HepG2 (cell line): ENCODE measurements at regions not wholly inside any gene's neighbourhood (a gene's known extent, or its start where the extent isn't known, plus 50 kb on each side); places are given as distances from the start of the nearest gene placed in this dataset.

ENCODE experiments used
- BRD4 ChIP-seq: sonication (generic); formaldehyde crosslinking; IDR thresholded peaks from 2 replicates; pipeline ENCODE4 v1.4.0; 2020; ENCODE audit warnings: missing genetic modification reagents
- DNMT3B ChIP-seq: conservative IDR thresholded peaks from 2 replicates; pipeline ENCODE4 v1.6.1; 2016; ENCODE audit warnings: missing biosample characterization, control low read depth
- MATR3 ChIP-seq: sonication (generic); formaldehyde crosslinking; IDR thresholded peaks from 2 replicates; pipeline ENCODE4 v1.4.0; 2020; ENCODE audit warnings: missing genetic modification reagents
- SNRNP70 ChIP-seq: fragments of 200-400 bp; formaldehyde crosslinking; IDR thresholded peaks from 2 replicates; pipeline ENCODE4 v1.6.1; 2017; ENCODE audit warnings: mild to moderate bottlenecking, low read depth, low read length, moderate library complexity
- TFE3 ChIP-seq: IDR thresholded peaks from 2 replicates; pipeline ENCODE4 v1.6.1; 2016
- ZBTB34 ChIP-seq: sonication (generic); formaldehyde crosslinking; IDR thresholded peaks from 2 replicates; pipeline ENCODE4 v1.8.0; 2022; ENCODE audit warnings: mild to moderate bottlenecking, missing genetic modification reagents
- ZNF280D ChIP-seq: sonication (generic); formaldehyde crosslinking; IDR thresholded peaks from 2 replicates; pipeline ENCODE4 v1.5.1; 2020; ENCODE audit warnings: mild to moderate bottlenecking, missing genetic modification reagents
- ZNF597 ChIP-seq: sonication (generic); formaldehyde crosslinking; IDR thresholded peaks from 2 replicates; pipeline ENCODE4 v1.5.0; 2020; ENCODE audit warnings: missing genetic modification reagents
- ZNF598 ChIP-seq: sonication (generic); formaldehyde crosslinking; IDR thresholded peaks from 2 replicates; pipeline ENCODE4 v1.5.1; 2020; ENCODE audit warnings: mild to moderate bottlenecking, missing genetic modification reagents, borderline replicate concordance

GRCh38 chr7:69196593-69196992, 401.7 kb upstream of the AUTS2 start (continued):
- TF ChIP-seq SNRNP70 (no peak), ZNF597 (no peak), MATR3 (CRISPR knock-in tag) (no peak), ZNF598 (CRISPR knock-in tag) (no peak), ZNF280D (CRISPR knock-in tag) (no peak), TFE3 (CRISPR knock-in tag) (no peak), BRD4 (CRISPR knock-in tag) (no peak), ZBTB34 (no peak), DNMT3B (CRISPR knock-in tag) (no peak)
